ENCODE measurements at regions not wholly inside any gene's neighbourhood (a gene's known extent, or its start where the extent isn't known, plus 50 kb on each side); places are given as distances from the start of the nearest gene placed in this dataset.

GRCh38 chr7:114126095-114126494 lies 207.3 kb upstream of the PPP1R3A start:
- DNase-seq (ENCODE audit: low read depth), result no peak

GRCh38 chr7:114112806-114113205 lies 194.0 kb upstream of the PPP1R3A start:
- no peak for DNase-seq (ENCODE audit: low read depth)

DNA sequence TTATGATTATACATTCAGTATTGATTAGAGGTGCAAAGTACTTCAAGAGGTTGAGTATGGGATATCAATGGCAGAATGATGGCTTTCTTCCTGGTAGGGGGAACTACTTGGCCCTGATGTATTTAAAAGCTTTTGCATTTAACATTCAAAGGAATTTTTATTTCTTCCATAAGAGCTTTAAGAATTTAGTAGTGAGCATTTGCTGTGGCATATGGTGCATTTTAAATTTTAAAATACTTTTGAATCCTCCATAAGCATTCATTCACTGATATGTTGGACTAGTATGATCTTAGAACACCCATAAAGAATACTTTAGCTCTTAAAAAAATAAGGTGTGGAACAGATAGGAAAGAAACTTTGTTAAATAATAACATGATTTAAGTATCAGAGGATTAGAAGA lies 191.9 kb upstream of the PPP1R3A start:
- DNase-seq (ENCODE audit: low read depth), result no peak

DNA sequence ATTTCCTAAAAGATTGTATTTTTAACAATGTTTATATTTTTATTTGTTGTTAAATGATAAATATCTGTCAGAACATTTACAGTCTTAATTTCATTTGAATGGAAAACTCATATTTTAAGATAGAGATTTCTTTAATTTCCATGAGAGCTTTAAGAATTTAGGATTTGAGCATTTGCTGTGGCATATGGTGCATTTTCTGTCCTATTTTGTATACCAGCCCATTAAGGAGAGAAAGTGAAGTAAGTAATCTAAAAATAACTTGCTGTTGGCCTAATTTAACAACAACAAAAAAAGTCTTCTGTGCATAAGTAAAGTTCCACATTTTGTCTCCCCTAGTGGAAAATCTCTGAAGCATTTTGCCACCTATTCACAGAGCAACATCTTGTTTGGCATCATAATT lies 190.9 kb upstream of the PPP1R3A start:
- DNase-seq (ENCODE audit: low read depth), result no peak

- no peak for DNase-seq (ENCODE audit: low read depth)
Measured at GRCh38 chr7:114109304-114109703, 190.5 kb upstream of the PPP1R3A start.

- no peak for DNase-seq (ENCODE audit: low read depth)
Measured at GRCh38 chr7:114108510-114108909, 189.7 kb upstream of the PPP1R3A start.

DNA sequence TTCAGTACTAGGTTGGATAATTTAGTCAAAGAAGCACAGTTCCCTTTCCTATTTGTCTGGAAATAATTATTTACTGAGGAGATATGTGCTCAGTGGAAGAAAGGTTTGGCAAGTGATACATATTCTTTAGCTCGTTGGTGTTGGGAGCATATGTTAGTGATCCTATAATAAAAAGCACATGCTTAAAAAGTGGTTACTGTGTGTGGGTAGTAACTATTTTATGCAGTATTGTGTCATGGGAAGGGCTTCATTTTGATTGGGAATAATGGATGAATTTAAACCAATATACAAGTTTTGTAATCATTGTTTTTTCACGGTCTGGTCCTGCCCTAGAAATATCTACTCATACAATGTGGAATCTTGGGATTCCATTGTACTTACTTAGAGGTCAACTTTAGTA lies 188.7 kb upstream of the PPP1R3A start:
- no peak for DNase-seq (ENCODE audit: low read depth)

- DNase-seq (ENCODE audit: low read depth), result no peak
Measured at GRCh38 chr7:114104035-114104434, 185.2 kb upstream of the PPP1R3A start.

- no peak for DNase-seq (ENCODE audit: low read depth)
Measured at GRCh38 chr7:114102996-114103395, 184.2 kb upstream of the PPP1R3A start.

- DNase-seq (ENCODE audit: low read depth), result no peak
Measured at GRCh38 chr7:114102131-114102530, 183.3 kb upstream of the PPP1R3A start.

GRCh38 chr7:114100810-114101209 lies 182.0 kb upstream of the PPP1R3A start:
- DNase-seq (ENCODE audit: low read depth), result no peak

GRCh38 chr7:114099337-114099736 lies 180.5 kb upstream of the PPP1R3A start:
- DNase-seq (ENCODE audit: low read depth), result no peak

DNA sequence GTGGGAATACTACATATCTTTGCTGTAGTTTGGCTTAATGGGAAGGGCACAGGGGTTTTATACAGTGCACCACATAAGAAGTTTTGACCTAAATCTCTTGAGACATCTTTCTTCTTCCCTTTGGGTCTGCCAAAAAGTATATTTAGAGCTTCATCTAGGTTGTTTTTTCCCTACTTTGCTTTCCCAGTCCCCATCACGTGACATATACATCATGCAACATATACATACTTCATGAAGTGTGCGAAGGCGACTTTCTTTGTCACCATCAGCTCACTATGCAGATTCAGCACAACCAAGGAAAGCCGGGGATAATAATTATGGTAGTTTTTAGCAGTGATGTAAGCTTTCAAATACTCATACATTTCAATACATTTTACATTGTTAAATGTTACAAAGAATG lies 177.1 kb upstream of the PPP1R3A start:
- no peak for DNase-seq (ENCODE audit: low read depth)

DNA sequence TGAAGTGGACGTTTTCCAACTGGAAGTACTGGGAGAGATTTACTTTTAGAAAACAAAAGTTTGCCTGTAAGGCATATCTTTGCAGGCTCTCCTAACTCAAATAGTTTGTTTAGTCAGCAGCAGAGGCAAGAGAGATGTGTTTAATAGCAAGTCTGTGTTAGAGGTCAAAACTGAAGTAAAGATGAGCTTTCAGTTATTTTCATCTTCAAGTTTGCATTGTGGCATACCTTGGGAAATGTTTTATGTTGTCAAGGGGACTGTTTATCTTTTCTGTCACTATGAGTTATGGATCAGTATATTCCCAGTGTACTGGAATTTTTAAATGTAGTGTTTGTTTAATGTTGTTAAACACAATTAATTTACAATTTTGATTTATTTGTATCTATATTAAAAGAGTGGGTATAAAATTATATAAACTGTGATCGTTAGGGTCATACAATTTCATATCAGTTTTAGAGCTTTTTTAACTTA lies 169.7 kb upstream of the PPP1R3A start:
- peak; percentile 2 for DNase-seq (ENCODE audit: low read depth)

- no peak for DNase-seq (ENCODE audit: low read depth)
Measured at GRCh38 chr7:114087653-114088469, 169.1 kb upstream of the PPP1R3A start.

DNA sequence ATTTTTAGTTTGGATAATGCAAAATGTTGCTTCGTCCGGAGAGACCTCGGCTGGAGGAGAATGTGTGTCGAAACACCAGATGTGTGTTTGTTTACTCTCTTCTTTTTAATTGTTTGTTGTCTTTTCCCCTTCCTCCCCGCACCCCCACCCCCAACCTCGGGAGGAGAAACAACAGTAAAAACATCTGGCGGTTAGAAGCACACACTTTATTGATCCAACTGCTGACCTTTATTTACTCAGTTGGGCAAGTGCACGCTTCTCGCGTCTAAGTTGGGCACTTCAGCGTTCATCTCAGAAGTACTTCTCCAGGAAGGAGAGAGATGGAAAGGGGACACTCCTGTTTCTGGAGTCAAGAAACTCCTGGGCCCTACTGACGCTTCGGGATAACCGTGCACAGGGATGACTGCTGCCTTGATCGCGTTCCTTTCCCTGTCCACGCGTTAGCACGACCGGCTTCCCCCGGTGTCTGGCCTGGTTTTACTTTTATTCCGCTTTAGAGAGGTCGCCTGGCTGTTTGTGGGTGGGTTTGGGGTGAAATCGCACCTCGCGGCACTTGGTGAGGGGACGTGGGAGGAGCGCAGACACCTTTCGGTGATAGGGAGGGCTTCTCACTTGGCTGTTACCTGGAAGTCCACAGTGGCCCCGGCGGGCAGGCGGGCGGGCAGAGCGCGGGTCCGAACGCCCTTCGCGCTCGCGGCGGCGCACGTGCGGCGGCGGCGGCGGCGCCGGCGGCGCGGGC lies 168.3 kb upstream of the PPP1R3A start:
- peak; percentile 1 for DNase-seq (ENCODE audit: low read depth)

DNA sequence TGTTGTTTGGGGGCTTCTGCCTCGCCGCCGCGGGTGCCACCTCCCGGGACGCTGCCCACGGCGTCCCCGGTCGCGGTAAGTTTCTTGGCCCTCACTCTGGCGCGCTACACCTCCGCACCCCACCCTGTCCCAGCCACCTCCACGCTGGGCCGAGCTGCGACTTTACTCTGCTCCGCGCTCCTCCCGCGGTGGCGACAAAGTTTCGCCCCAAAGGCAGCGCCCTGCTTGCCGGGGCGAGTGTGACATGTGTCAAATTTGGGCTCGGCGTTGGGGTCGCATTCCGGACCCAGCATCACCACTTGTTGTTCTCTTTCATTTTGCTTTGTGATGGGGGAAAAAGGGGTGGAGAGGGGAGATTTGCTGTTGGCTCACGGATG lies 167.7 kb upstream of the PPP1R3A start:
- DNase-seq (ENCODE audit: low read depth), result no peak

DNA sequence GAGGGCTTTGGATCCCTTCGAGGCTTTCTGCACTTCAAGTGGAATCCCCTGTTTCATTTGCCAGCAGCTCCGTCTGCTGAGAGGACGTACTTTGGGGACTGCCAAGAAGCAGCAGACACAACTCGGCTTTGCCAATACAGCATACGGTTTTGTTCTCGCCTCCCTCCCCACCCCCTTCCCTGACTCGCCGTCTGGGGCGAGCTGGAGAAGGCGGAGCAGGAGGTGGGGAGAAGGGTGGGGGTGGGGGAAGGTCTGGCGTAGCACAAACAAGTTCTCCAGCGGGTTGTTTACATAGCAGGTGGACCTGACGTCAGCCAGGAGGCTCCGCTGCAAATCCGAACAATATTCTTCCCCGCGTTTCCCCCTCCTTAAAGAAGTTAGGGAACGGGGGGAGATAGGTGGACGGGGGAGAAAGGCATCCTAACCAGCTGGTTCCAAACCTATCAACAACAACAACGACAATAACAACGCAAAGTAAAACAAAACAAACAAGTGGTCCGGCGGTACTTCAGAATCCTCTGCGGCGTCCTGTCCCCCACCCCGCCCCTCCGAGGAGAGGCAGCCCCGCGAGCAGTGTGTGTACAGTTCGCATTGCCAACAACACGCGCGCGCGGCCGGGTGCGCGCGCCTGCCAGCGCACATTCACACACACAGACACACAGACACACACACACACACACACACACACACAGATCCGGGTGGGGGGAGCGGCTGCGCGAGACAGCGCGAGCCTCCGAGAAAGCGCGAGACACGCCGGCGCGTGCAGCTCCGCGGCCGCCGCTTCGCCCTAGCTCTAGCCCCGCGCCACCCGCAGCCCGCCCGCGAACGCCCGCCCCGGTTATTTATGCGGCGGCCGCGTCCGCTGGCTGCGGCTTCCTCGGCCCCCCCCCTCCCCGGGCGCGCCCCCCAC lies 167.0 kb upstream of the PPP1R3A start:
- peak; percentile 42 for DNase-seq (ENCODE audit: low read depth)

DNA sequence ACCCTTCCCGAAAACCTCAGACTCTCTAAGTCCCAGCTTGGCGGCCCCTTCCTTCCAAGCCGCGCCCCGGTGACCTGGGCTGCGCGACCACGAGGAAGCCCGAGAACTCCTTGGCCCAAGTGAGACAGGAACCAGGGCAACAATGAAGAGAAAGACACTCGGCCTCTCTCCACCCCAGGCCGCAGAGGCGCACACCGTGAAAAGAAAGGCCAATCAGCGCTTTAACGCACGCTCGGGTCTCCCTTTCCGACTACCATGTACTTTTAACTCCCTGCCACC lies 166.4 kb upstream of the PPP1R3A start:
- no peak for DNase-seq (ENCODE audit: low read depth)

- DNase-seq (ENCODE audit: low read depth), result peak; percentile 28
Measured at GRCh38 chr7:114084472-114085312, 165.9 kb upstream of the PPP1R3A start.

- DNase-seq (ENCODE audit: low read depth), result no peak
Measured at GRCh38 chr7:114084002-114084471, 165.2 kb upstream of the PPP1R3A start.

Data from M059J (cell line).